SK-N-SH (cell line): ENCODE measurements at regions not wholly inside any gene's neighbourhood (a gene's known extent, or its start where the extent isn't known, plus 50 kb on each side); places are given as distances from the start of the nearest gene placed in this dataset.

Source experiments
- CTCF ChIA-PET: fragments of 300-600, 350-600 bp; formaldehyde crosslinking; extraction: SDS; loops from one replicate; lab custom pipeline; 2021; lab: Yijun Ruan, JAX
- POLR2A ChIA-PET: fragments of 350-600 bp; sonication (Branson Sonifier 250); formaldehyde crosslinking; extraction: SDS; loops from one replicate; lab custom pipeline; 2020; ENCODE audit warnings: antibody characterized with exemption, inconsistent platforms; lab: Yijun Ruan, JAX
- DNase-seq: peaks from one replicate; pipeline ENCODE4 v3.0.0; 2012
- H2AFZ ChIP-seq: fragments of 200-600 bp; sonication (generic); 2 replicates; pipeline ENCODE4 v1.8.1; 2016; ENCODE audit warnings: antibody characterized with exemption, mild to moderate bottlenecking, low read depth
- H3F3A ChIP-seq: fragments of 200-600 bp; sonication (generic); replicated peaks from 2 replicates; pipeline ENCODE3; 2016; ENCODE audit warnings: antibody characterized with exemption, mild to moderate bottlenecking; ENCODE audit not compliant: insufficient read depth
- H3K27ac ChIP-seq, 2 experiments: fragments of 200-500 bp in 1 of 2; fragments of 200-600 bp in 1 of 2; sonication (Bioruptor generic) in 1 of 2; sonication (generic), shearing (Covaris generic) in 1 of 2; 2 replicates each; pipeline versions ENCODE4 v1.5.1 to v1.6.1; 2014 to 2016; ENCODE audit warnings: low read depth in 2 of 2, inconsistent platforms in 1 of 2, low read length in 1 of 2, mild to moderate bottlenecking in 1 of 2, mixed read lengths in 1 of 2
- H3K27me3 ChIP-seq: fragments of 200-600 bp; sonication (generic), shearing (Covaris generic); 2 replicates; pipeline ENCODE4 v1.6.1; 2016; ENCODE audit warnings: mixed run types; ENCODE audit not compliant: insufficient read depth
- H3K36me3 ChIP-seq, 2 experiments: fragments of 200-500 bp in 1 of 2; fragments of 200-600 bp in 1 of 2; sonication (Bioruptor generic) in 1 of 2; sonication (generic) in 1 of 2; replicated peaks in 1 of 2; 2 replicates each; pipeline versions ENCODE3 to v1.5.1; 2014 to 2016; ENCODE audit warnings: low read length in 1 of 2, mild to moderate bottlenecking in 1 of 2; ENCODE audit not compliant: insufficient read depth in 2 of 2, control insufficient read depth in 1 of 2
- H3K4me1 ChIP-seq, 2 experiments: fragments of 200-500 bp in 1 of 2; fragments of 200-600 bp in 1 of 2; sonication (Bioruptor generic) in 1 of 2; sonication (generic), shearing (Covaris generic) in 1 of 2; 2 replicates each; pipeline versions ENCODE4 v1.5.1 to v1.6.1; 2014 to 2016; ENCODE audit warnings: low read depth in 1 of 2, low read length in 1 of 2, mixed run types in 1 of 2; ENCODE audit not compliant: insufficient read depth in 2 of 2, control insufficient read depth in 1 of 2
- H3K4me2 ChIP-seq: fragments of 200-600 bp; sonication (generic), shearing (Covaris generic); 2 replicates; pipeline ENCODE4 v1.6.1; 2017; ENCODE audit warnings: mixed run types
- H3K4me3 ChIP-seq, 2 experiments: fragments of 200-500 bp in 1 of 2; fragments of 200-600 bp in 1 of 2; sonication (Bioruptor generic) in 1 of 2; sonication (generic), shearing (Covaris generic) in 1 of 2; 2 replicates each; pipeline versions ENCODE4 v1.5.1 to v1.8.1; 2014 to 2016; ENCODE audit warnings: low read depth in 2 of 2, inconsistent platforms in 1 of 2, low read length in 1 of 2, mild to moderate bottlenecking in 1 of 2, mixed read lengths in 1 of 2, moderate library complexity in 1 of 2
- H3K79me2 ChIP-seq: fragments of 200-600 bp; sonication (generic); 2 replicates; pipeline ENCODE4 v1.8.1; 2017; ENCODE audit warnings: mild to moderate bottlenecking; ENCODE audit not compliant: insufficient read depth
- H3K9ac ChIP-seq: fragments of 200-600 bp; sonication (generic); 2 replicates; pipeline ENCODE4 v1.6.1; 2017; ENCODE audit warnings: mixed run types
- H3K9me2 ChIP-seq: fragments of 200-600 bp; sonication (generic); 2 replicates; pipeline ENCODE4 v1.6.1; 2017; ENCODE audit warnings: mixed run types
- H3K9me3 ChIP-seq: fragments of 200-600 bp; sonication (generic); 2 replicates; pipeline ENCODE4 v1.6.1; 2017; ENCODE audit warnings: mixed run types, mild to moderate bottlenecking, moderate library complexity
- H4K20me1 ChIP-seq: fragments of 200-600 bp; sonication (generic); 2 replicates; pipeline ENCODE4 v1.6.1; 2017; ENCODE audit warnings: mild to moderate bottlenecking, mixed run types; ENCODE audit not compliant: insufficient read depth
- ELF1 ChIP-seq: IDR thresholded peaks from 2 replicates; pipeline ENCODE4 v1.4.0; 2012
- FOXM1 ChIP-seq: IDR thresholded peaks from 2 replicates; pipeline ENCODE4 v1.4.0; 2012; ENCODE audit warnings: low read depth, mild to moderate bottlenecking
- GATA2 ChIP-seq: sonication (generic); formaldehyde crosslinking; IDR thresholded peaks from 2 replicates; pipeline ENCODE4 v1.5.0; 2020; ENCODE audit warnings: mild to moderate bottlenecking, missing genetic modification reagents
- MAX ChIP-seq: IDR thresholded peaks from 2 replicates; pipeline ENCODE4 v1.4.0; 2012; ENCODE audit warnings: low read depth
- NFIC ChIP-seq: IDR thresholded peaks from 2 replicates; pipeline ENCODE4 v1.4.0; 2012; ENCODE audit warnings: borderline replicate concordance
- NRF1 ChIP-seq: IDR thresholded peaks from 2 replicates; pipeline ENCODE4 v1.6.1; 2012; ENCODE audit warnings: low read depth, mild to moderate bottlenecking, low read length
- RXRA ChIP-seq: IDR thresholded peaks from 2 replicates; pipeline ENCODE4 v1.4.0; 2012; ENCODE audit warnings: low read depth, mild to moderate bottlenecking, borderline replicate concordance
- TEAD4 ChIP-seq: IDR thresholded peaks from 2 replicates; pipeline ENCODE4 v1.4.0; 2012; ENCODE audit warnings: mild to moderate bottlenecking, borderline replicate concordance; ENCODE audit not compliant: insufficient read depth
- USF1 ChIP-seq: IDR thresholded peaks from 2 replicates; pipeline ENCODE4 v1.4.0; 2012; ENCODE audit warnings: low read depth, borderline replicate concordance
- USF2 ChIP-seq: fragments of 150-350 bp; IDR thresholded peaks from 2 replicates; pipeline ENCODE4 v1.6.1; 2017; ENCODE audit warnings: antibody characterized with exemption, low read length, low read depth, borderline replicate concordance
- WGBS: methylation state at CpG from one replicate; pipeline ENCODE4 v1.1.6; 2017; ENCODE audit warnings: low lambda C conversion rate; 5-methylcytosine and 5-hydroxymethylcytosine counted together
- TF ChIP-seq, protein P1 (sequence below): IDR thresholded peaks from 2 replicates; pipeline ENCODE4 v1.6.1; 2012; ENCODE audit warnings: mild to moderate bottlenecking, low read depth, low read length, moderate library complexity

- TF ChIP-seq USF2 (no peak), ELF1 (no peak), FOXM1 (no peak)
- TF ChIP-seq, protein P1, sequence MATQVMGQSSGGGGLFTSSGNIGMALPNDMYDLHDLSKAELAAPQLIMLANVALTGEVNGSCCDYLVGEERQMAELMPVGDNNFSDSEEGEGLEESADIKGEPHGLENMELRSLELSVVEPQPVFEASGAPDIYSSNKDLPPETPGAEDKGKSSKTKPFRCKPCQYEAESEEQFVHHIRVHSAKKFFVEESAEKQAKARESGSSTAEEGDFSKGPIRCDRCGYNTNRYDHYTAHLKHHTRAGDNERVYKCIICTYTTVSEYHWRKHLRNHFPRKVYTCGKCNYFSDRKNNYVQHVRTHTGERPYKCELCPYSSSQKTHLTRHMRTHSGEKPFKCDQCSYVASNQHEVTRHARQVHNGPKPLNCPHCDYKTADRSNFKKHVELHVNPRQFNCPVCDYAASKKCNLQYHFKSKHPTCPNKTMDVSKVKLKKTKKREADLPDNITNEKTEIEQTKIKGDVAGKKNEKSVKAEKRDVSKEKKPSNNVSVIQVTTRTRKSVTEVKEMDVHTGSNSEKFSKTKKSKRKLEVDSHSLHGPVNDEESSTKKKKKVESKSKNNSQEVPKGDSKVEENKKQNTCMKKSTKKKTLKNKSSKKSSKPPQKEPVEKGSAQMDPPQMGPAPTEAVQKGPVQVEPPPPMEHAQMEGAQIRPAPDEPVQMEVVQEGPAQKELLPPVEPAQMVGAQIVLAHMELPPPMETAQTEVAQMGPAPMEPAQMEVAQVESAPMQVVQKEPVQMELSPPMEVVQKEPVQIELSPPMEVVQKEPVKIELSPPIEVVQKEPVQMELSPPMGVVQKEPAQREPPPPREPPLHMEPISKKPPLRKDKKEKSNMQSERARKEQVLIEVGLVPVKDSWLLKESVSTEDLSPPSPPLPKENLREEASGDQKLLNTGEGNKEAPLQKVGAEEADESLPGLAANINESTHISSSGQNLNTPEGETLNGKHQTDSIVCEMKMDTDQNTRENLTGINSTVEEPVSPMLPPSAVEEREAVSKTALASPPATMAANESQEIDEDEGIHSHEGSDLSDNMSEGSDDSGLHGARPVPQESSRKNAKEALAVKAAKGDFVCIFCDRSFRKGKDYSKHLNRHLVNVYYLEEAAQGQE: no peak
Measured at GRCh38 chr14:84436528-84436927, 1093.4 kb upstream of the FLRT2 start (continued).

DNA sequence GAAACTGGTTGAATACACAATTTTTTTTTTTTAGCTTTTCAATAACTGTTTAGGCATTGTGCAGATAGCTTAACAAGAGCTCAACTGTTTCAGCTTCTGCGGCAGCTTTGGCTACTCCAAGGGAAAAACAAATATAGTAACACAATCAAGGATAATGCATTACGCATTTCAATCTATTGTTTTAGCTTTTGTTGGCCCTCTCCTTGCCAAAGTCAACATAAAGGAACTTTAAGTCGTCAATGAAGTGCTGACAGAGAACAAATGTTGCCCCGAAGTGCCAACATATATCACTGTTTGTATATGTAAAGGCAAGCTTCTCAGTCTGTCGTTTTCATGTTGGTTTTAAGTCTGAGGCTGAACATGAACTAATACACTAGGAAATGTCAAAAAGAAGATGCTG is 1087.4 kb upstream of the FLRT2 start:
- no peak overlapping the region for H3K27ac ChIP-seq
- POLR2A ChIA-PET: no interaction called here
- 5% methylated on average over 5 of the region's 5 CpGs for WGBS

More for the DNA sequence above, 1087.4 kb upstream of the FLRT2 start:
- no peak overlapping the region for H2AFZ ChIP-seq
- H3K36me3 ChIP-seq: no peaks in the 10 kb centered on the region
- no peak overlapping the region for H3K9ac ChIP-seq
- no peaks in the 10 kb centered on the region for H3F3A ChIP-seq
- DNase-seq: no peak
- H3K4me2 ChIP-seq: no peak overlapping the region
- H3K9me2 ChIP-seq: no peaks in the 10 kb centered on the region
- CTCF ChIA-PET: no interaction called here
- no peaks in the 10 kb centered on the region for H3K4me1 ChIP-seq
- H3K79me2 ChIP-seq: no peaks in the 10 kb centered on the region
- no peaks in the 10 kb centered on the region for H3K27me3 ChIP-seq
- H3K9me3 ChIP-seq: no peaks in the 10 kb centered on the region
- TF ChIP-seq, protein P1: no peak
- TF ChIP-seq FOXM1 (no peak), TEAD4 (no peak), MAX (no peak), USF2 (no peak), NFIC (no peak), GATA2 (CRISPR knock-in tag) (no peak), RXRA (no peak), USF1 (no peak), NRF1 (no peak)
- TF ChIP-seq, all 33 proteins: peak for 0
- Histone ChIP-seq H3K4me3 (no peak overlapping the region), H4K20me1 (no peaks in the 10 kb centered on the region)
